ENCODE measurements at regions not wholly inside any gene's neighbourhood (a gene's known extent, or its start where the extent isn't known, plus 50 kb on each side); places are given as distances from the start of the nearest gene placed in this dataset.
A peak's percentile ranks its signal among the peaks of the same experiment; 100 is the strongest.
"Not testable (repeated sequence)": the region's sequence is repeated elsewhere in the genome, so short reads cannot be mapped to it uniquely, and the experiment has no call there.

- no peak for TF ChIP-seq CTCF (IDR thresholded peaks at IDR 0.05; ENCODE audit: low read depth, low read length)
- in situ Hi-C loops (cut with HindIII; ENCODE audit: low sequenced_read_pairs) = no loop called here
- no peak overlapping the region for H3K4me3 ChIP-seq (ENCODE audit: low read depth, low read length)
- DNase-seq (ENCODE audit: low read depth, low spot score) = no peak
These were observed 60.0 kb upstream of the TMPRSS2 start for GRCh38 chr21:41567901-41568510.

- not testable (repeated sequence) for DNase-seq (ENCODE audit: low read depth, low spot score); H3K4me3 ChIP-seq (ENCODE audit: low read depth, low read length)
These were observed 59.3 kb upstream of the TMPRSS2 start for GRCh38 chr21:41567237-41567636.

GRCh38 chr21:41566500-41567014 is 58.6 kb upstream of the TMPRSS2 start:
- H3K4me3 ChIP-seq (ENCODE audit: low read depth, low read length) = no peak overlapping the region
- TF ChIP-seq CTCF (IDR thresholded peaks at IDR 0.05; ENCODE audit: low read depth, low read length) = no peak
- in situ Hi-C loops (cut with HindIII; ENCODE audit: low sequenced_read_pairs) = no loop called here

More at GRCh38 chr21:41567237-41567636, 59.3 kb upstream of the TMPRSS2 start:
- in situ Hi-C loops (cut with HindIII; ENCODE audit: low sequenced_read_pairs) = not testable (repeated sequence)

GRCh38 chr21:41565550-41565949 is 57.6 kb upstream of the TMPRSS2 start:
- no peak for DNase-seq (ENCODE audit: low read depth, low spot score)
- no peak overlapping the region for H3K4me3 ChIP-seq (ENCODE audit: low read depth, low read length)
- in situ Hi-C loops (cut with HindIII; ENCODE audit: low sequenced_read_pairs) = no loop called here
- no peak for TF ChIP-seq CTCF (IDR thresholded peaks at IDR 0.05; ENCODE audit: low read depth, low read length)

More at GRCh38 chr21:41566500-41567014, 58.6 kb upstream of the TMPRSS2 start:
- no peak for DNase-seq (ENCODE audit: low read depth, low spot score)

- in situ Hi-C loops (cut with HindIII; ENCODE audit: low sequenced_read_pairs) = no loop called here
- DNase-seq (ENCODE audit: low read depth, low spot score) = peak; percentile 7
- TF ChIP-seq CTCF (IDR thresholded peaks at IDR 0.05; ENCODE audit: low read depth, low read length) = no peak
- H3K4me3 ChIP-seq (ENCODE audit: low read depth, low read length) = no peak overlapping the region
These were observed 56.9 kb upstream of the TMPRSS2 start for GRCh38 chr21:41564871-41565274.

GRCh38 chr21:41562101-41563000 is 54.4 kb upstream of the TMPRSS2 start:
- in situ Hi-C loops (cut with HindIII; ENCODE audit: low sequenced_read_pairs) = no loop called here
- TF ChIP-seq CTCF (IDR thresholded peaks at IDR 0.05; ENCODE audit: low read depth, low read length) = no peak
- H3K4me3 ChIP-seq (ENCODE audit: low read depth, low read length) = no peak overlapping the region
- DNase-seq (ENCODE audit: low read depth, low spot score) = no peak

- in situ Hi-C loops (cut with HindIII; ENCODE audit: low sequenced_read_pairs) = no loop called here
- no peak for TF ChIP-seq CTCF (IDR thresholded peaks at IDR 0.05; ENCODE audit: low read depth, low read length)
These were observed 53.7 kb upstream of the TMPRSS2 start for GRCh38 chr21:41561701-41562100.

More at GRCh38 chr21:41561701-41562100, 53.7 kb upstream of the TMPRSS2 start:
- no peak for DNase-seq (ENCODE audit: low read depth, low spot score)
- H3K4me3 ChIP-seq (ENCODE audit: low read depth, low read length) = no peak overlapping the region
